ENCODE measurements at regions not wholly inside any gene's neighbourhood (a gene's known extent, or its start where the extent isn't known, plus 50 kb on each side); places are given as distances from the start of the nearest gene placed in this dataset.

GRCh38 chr10:58082248-58082647 is 185.4 kb downstream of the IPMK start:
- TF ChIP-seq ZNF70 (CRISPR knock-in tag; IDR thresholded peaks at IDR 0.05) (no peak), ARNTL (CRISPR knock-in tag; IDR thresholded peaks at IDR 0.05; ENCODE audit: borderline replicate concordance, low read depth) (no peak), TCF4 (CRISPR knock-in tag; IDR thresholded peaks at IDR 0.05; ENCODE audit: borderline replicate concordance) (no peak), ZFP3 (CRISPR knock-in tag; IDR thresholded peaks at IDR 0.05) (no peak), RARB (CRISPR knock-in tag; IDR thresholded peaks at IDR 0.05) (no peak), ESRRG (CRISPR knock-in tag; IDR thresholded peaks at IDR 0.05) (no peak), ZFP30 (CRISPR knock-in tag; IDR thresholded peaks at IDR 0.05) (no peak), ZNF565 (CRISPR knock-in tag; conservative IDR thresholded peaks at IDR 0.05; ENCODE audit: low read depth) (no peak), ISL1 (CRISPR knock-in tag; IDR thresholded peaks at IDR 0.05) (no peak), TOX (CRISPR knock-in tag; IDR thresholded peaks at IDR 0.05; ENCODE audit: borderline replicate concordance) (no peak)
- TF ChIP-seq, protein P1, sequence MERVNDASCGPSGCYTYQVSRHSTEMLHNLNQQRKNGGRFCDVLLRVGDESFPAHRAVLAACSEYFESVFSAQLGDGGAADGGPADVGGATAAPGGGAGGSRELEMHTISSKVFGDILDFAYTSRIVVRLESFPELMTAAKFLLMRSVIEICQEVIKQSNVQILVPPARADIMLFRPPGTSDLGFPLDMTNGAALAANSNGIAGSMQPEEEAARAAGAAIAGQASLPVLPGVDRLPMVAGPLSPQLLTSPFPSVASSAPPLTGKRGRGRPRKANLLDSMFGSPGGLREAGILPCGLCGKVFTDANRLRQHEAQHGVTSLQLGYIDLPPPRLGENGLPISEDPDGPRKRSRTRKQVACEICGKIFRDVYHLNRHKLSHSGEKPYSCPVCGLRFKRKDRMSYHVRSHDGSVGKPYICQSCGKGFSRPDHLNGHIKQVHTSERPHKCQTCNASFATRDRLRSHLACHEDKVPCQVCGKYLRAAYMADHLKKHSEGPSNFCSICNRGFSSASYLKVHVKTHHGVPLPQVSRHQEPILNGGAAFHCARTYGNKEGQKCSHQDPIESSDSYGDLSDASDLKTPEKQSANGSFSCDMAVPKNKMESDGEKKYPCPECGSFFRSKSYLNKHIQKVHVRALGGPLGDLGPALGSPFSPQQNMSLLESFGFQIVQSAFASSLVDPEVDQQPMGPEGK (CRISPR knock-in tag; IDR thresholded peaks at IDR 0.05; ENCODE audit: borderline replicate concordance) = no peak
